ELR (cell line): ENCODE measurements at regions not wholly inside any gene's neighbourhood (a gene's known extent, or its start where the extent isn't known, plus 50 kb on each side); places are given as distances from the start of the nearest gene placed in this dataset.

Experiments used
- DNase-seq: peaks from one replicate; pipeline ENCODE4 v3.0.0-alpha.2; 2015; ENCODE audit warnings: low read depth

DNA sequence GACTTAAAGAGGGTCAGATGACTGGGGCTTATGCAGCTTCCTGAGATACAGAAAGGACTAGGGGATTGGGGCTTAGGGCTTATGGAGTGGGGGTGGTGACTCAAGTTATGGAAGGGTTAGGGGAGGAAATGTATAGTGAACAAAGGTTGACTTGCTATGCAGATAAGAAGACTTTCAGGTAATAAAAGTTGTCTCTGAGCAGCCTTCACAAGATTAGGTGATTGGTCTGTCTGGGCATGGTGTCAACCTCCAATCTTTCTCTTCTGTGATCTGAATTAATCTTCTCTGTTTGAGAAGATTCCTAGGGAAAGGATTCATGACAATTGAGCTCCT, 436.5 kb downstream of the SIPA1L2 start:
- no peak for DNase-seq

DNA sequence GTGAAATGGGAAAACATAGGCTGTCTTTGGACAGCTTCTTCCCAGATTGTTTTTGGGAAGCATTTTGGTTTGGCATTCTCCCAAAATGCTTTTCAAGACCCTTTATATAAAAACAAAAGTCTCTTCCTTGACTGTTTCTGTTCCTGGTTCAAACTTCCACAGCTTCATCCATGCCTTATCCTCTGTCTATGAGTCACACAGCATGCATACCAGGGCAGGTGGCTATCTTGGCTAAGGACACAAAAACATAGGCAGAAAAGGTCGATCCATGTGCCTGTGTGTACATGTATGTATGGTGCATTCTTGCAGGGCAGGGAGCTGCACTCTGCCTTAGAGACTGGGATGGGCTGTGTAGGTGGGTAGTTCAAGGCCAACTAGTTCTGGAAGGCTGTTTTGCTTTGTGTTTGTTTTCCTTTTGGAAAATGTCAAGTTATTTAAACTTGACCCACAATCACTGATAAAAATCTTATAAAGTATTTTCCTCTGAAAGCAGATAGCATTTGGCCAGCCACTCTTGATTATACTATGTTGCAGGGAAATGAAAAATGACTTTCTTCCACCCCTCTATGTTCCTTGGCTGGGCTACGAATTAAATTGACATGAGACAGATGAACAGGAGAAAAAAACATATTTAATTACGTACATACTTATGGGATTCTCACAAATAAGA, 437.0 kb downstream of the SIPA1L2 start:
- DNase-seq: no peak

DNA sequence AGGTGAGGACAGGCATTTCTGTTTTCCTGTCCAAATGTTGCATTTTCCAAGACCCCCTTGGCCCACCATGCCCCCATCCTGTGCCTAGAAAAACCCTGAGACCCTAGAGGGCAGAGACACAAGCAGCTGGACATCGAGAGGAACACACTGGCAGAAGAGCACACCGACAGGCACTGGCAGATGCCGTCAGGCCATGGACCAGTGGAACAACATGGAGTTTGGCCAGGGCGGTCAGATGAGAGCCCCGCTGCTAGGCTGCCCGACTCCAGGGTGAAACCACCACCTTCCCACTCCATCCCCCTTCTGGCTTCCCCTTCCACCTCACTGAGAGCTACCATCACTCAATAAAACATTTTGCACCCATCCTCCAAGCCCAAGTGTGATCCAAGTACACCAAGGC, 438.4 kb downstream of the SIPA1L2 start:
- DNase-seq: no peak

DNA sequence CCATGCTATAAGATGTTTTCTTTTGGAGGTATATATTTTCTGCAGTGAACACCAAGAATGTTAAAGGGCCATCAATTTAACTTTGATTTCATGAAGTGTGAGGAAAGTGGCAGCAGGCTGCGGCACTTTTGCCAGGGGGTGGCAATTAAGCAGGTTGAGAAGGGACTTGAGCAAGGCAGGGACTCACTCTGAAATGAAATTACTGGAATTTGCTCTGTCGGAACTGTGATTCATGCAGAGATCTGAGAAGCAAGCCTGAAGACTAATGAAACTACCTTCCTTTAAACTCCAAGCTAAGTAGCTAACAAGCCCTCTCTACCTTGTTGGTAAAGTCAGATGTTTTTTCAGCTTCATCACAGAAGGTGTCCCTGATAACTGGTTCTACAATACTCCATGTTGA, 441.6 kb downstream of the SIPA1L2 start:
- DNase-seq: no peak

DNA sequence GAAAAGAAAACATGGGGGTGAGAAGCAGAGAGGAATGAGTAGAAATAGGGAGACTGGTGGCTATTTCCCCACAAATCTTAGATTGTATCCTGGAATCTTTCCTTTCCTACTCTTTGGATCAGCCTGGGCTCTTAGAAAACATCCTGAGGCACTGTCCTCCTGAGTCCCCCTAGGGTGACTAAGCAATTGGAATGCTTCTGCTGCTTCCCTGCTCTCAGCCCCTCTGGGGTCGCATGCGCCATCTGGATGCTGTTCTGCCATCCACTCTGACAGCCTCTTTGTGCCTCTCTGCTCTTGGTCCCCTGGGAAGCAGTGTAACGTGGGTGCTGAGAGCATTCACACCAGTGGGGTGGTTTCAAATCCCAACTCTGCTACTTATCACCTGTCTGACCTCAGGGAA, 443.0 kb downstream of the SIPA1L2 start:
- DNase-seq: peak; percentile 38

DNA sequence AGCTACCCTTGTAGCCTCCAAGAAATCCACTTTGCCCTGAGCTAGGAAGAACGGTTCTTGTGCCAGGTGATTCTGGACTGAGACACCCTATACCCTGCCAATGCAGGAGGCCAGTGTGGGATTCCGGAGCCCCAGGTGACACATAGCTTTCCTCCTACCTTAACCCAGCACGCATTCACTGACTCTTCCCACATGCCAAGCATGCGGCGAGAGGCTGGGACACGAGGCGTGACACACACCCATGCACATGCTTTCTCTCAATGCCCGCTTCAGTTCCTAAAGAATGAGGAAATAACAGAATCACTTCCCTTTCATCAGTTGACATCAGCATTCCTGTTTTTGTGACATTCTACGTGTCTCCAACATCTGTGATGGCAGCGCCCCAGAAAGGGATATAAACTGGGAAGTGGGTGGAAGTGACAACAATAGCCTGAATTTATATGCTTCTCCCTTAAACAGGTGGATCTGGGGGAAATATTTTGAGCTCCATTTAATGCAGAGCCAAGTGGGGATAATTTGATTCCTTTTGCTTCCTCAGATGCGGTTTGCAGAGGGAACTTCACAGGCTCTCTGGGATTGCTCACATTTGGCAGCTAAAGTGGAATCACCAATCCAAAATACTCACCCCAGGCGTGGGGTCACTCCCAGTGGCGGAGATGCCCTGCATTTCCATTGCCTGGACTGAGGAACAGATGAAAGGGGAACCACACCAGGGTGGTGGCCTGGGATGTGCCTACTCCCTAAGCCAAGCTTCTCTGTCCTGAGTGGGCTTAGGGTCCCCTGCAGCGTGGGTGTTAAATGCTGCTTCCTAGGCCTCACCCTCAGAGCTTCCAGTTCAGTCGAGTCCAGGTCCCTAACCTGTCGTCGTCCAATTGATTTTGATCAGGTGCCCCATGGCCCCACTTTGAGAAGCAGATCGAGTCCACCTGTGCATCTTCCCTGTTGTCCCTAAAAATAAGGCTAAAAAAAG, 445.1 kb downstream of the SIPA1L2 start:
- DNase-seq: no peak

DNA sequence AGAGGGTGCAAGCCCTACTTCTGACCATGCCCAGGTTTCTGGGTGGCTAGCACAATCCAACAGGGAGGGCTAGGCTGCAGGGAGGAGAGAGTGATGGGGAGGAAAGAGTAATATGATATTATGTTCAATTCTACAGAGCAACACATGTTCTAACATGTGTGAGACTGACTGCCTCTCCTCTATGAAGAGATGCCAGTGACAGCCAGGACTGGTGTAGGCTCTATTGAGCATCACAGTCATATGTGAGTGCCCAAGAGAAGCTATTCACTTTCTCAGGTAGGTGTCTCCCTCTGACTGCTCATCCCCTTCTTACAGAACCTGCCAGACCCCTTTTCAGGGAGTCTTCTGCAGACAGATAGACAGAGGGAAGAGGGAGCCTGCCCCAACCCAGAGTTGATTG, 446.1 kb downstream of the SIPA1L2 start:
- DNase-seq: no peak

DNA sequence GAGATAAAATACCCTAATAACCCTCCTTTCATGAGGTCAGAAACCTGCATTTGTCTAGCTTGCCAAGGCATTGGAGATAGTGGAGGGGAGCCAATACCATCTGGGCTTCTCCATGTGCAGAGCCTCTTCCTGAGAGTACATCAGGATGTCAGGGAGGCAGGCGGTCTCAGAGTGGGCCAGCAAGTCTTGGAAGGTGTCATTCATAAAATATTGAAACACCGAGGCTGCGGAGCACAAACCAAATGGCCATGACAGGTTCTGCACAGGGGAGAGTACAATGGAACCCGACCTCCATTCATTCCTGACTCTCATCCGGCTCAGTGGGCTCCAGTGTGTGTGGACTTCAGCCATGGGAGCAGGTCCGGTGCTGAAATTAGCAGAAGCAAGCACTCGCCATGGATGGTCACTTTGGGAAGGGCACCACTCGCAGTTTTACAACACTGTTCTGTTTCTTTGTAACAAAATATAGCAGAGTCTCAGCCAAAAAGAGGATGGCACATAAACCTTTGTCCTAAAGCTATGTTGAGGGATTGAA, 446.6 kb downstream of the SIPA1L2 start:
- no peak for DNase-seq

DNA sequence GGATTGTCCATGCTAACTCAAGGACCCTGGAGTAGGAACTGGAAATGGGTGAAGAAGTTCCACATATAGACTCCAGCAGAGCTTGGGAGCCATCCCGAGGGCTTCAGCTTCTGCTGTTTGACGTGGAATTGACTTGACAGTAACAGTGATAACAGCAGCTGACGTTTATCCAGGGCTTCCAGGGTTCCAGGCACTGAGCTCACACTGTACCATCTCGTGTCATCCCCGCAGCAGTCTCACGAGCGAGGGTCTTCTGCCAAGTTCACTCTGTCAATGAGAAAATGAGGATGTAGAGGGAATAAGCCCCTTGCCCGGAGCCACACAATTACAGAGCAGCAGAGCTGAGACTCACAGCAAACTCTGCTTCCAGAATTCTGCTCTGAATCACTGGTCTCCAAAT, 447.7 kb downstream of the SIPA1L2 start:
- DNase-seq: no peak

DNA sequence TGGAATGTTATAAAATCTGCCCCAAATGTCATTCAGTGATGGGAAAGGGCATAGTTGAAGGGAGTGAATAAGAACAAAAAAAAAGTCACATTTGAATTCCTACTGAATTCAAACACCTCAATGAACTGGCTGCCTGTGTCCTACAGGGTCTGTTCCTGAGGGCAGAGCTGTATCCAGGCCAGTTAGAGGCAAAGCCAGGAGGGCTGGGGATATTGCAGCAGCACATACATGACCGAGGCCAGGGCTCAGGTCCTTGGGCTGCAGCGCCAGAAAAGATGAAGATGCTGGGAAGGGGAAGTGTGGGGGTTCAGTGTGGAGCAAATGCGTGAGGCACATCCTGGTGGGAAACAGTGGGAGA, 449.2 kb downstream of the SIPA1L2 start:
- DNase-seq: no peak

DNA sequence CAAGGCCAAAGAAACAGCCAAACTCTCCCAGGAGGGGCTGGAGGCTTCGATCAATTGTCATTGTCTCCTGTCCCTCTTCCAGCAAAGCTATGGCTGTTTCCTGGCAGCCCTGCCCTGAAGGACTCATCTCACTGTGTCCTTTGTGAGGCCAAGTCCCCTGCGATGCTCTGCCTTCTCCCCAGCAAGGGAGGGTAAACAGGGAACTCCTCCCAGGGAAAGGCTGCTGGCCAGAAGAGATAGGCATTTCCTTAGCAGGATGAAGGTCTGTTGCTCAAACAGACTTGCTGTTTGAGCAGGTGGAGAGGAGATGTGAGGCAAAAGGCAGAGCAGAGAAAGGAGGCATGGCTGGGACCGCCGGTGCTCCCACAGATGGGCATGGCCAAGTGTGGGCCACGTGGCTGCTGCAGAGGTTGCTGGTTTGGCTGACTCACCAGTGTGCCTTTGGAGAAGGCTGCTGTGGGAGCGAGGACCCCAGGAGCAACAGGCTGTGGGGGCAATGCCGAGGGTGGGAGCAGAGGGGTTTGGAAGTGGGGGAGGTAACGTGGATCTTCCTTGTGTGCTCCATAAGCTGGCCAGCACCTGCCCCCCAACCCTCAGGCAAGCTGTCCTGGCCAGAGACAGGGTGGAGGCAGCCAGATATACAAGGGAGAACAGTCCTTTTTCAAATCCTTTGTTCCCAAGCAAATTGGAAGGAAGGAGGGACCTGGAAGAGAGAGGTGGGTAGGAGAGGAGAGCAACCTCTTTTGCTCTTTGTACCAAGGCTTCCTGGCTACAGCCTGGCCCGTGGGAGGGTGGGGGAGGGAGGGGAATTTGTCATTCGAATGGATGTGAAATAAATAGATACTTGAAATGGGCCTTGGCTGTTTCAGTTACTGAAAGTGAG, 449.8 kb downstream of the SIPA1L2 start:
- no peak for DNase-seq

DNA sequence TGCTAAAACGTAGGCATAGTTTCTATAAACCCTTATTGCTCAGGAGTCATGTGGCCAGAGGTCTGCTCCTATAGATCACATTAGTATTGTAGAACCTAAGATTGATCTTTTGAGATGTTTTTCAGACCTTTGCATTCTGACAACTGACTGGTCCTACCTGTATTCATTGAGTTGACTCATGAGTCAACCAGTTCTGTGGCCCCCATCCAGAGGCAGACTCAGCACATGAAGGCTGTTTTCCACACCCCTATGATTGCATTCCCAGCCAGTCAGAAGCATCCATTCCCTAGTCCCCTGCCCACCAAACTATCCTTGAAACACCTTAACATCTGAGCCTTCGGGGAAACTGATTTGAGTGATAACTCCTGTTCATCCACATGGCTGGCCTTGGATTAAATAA, 451.7 kb downstream of the SIPA1L2 start:
- no peak for DNase-seq

DNA sequence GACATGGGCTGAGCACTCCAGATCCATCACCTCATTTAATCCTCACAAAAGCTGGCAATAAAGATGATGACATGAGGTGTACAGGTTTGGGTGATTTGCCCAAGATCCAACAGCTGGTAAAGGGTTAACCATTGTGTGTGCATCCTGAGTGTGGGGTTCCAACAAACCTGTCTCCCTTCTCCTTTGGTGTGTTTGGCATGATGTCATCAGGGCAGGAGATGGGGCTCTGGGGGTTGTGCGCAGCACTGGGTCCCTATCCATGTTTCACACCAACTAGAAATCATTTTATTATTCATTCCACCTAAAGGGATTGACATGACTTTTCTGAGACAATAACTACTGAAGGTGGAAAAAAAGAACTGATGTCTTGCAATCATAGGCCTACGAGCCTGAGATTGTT, 452.5 kb downstream of the SIPA1L2 start:
- DNase-seq: no peak

DNA sequence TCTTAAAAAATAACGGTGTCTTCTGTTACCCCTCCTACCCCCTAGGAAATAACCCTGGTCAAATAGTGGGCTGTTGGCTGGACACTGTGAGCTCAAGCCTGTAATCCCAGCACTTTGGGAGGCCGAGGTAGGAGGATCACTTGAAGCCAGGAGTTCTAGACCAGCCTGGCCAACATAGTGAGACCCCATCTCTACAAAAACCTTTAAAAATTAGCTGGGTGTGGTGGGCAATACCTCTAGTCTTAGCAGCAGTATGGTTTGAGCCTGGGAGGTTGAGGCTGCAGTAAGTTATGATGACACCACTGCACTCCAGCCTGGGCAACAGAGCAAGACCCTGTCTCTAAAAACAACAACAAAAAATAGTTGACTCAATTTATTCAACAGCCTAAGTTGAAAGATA, 453.7 kb downstream of the SIPA1L2 start:
- DNase-seq: no peak

DNA sequence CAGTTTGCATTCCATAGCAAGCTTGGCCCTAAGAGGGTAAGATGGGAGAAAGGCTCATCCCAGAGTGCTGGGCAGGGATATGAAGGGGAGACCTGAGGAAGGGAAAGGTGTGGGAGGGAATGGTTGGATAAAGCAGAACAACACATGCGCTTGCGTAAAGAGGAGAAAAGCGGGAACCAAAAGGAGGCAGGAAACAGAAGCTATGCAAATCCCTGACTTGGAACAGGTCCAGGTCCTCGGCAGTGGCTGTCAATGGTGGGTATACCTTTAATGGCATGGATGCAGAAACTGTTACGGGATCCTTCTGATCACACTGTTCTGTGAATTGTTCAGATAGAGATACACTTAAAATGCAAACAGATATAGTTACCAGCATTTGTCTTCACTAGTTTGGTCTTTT, 455.6 kb downstream of the SIPA1L2 start:
- DNase-seq: no peak

DNA sequence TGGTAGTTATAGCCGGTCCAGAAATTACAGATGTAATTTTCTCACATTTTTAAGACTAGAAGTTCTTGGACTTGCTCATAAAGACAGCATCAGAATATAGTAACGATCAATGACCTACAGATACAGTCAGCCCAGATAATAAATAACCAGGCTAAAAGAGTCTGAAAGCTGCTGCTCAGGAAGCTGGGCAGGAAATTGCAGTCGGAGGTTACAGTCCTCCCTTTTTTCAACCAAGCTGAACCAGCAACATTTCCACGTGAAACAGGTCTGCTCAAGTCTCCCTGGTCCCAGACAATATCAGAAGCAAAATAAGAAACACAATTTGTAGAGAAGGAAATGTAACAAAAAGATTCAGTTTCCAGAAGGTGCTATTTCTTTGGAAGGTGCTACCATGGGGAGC, 457.4 kb downstream of the SIPA1L2 start:
- DNase-seq: no peak

DNA sequence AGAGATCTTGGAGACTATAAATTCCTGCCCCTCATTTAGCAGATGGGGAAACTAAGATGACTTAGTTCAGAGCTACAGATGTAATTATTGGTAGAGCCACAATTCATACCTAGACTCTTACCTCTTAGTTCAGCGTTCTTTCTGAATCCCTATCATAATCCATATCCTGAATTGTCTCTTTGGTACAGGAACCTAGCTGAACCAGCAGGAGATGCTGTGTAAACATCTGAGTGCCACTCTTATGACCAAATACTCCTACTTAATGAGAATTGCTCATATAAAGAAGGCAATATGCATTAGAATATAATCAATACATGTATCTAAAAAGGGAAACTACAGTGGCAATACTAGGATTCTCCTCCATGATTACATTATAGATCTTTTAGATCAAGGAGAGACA, 459.0 kb downstream of the SIPA1L2 start:
- no peak for DNase-seq

DNA sequence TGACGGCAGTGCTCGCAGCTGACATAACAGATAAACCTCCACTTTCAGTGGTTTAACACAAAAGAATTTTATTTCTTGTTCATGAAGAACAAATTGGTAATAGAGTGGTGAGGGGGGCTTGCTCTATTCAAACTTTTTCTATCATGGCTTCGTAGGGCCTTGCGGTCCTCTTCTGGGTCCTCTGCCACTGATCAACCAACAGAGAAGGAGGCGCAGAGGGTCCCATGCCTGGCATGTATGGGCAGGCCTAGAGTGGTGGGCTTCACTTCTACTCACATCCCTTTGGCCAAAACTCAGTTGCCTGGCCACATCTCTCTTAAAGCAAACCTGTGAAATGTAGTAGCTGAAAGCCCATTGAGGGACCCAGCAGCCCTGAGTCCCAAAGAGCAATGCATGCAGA, 460.5 kb downstream of the SIPA1L2 start:
- DNase-seq: no peak

DNA sequence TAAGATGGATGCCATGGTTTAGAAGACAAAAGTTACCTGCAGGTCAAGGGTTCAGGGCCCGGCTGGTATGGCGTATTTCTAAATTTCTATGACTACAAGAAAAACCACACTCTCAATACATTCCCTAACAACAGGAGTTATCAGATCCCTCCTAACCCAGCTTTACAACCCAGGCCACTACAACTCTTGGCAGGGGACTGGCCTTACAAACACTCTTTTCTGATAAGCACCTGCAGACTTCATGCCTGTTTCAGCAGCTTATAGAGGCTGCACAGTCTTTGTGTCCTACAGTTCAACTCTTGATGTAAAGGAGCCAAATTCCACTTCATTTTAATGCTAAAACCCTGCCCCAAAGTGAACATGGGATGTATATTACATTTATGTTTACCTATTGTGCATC, 461.4 kb downstream of the SIPA1L2 start:
- no peak for DNase-seq

DNA sequence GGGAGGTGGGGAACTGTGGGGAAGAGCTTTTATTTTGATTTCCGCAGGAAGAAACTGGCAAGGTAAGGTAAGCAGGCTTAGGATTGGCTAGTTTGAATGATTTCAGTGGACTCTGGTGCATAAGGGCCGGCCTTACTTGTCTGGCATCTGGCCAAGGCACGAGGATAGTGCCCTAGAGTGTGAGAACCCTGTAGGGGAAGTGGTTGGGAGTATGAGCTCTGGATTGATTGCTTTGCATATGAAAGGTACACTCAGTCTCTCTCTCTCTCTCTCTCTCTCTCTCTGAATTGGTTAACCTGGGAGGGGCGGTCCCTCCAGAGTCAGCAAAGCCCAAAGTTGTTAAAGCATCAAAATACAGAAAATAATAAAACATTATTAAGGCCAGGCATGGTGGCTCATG, 463.0 kb downstream of the SIPA1L2 start:
- no peak for DNase-seq

DNA sequence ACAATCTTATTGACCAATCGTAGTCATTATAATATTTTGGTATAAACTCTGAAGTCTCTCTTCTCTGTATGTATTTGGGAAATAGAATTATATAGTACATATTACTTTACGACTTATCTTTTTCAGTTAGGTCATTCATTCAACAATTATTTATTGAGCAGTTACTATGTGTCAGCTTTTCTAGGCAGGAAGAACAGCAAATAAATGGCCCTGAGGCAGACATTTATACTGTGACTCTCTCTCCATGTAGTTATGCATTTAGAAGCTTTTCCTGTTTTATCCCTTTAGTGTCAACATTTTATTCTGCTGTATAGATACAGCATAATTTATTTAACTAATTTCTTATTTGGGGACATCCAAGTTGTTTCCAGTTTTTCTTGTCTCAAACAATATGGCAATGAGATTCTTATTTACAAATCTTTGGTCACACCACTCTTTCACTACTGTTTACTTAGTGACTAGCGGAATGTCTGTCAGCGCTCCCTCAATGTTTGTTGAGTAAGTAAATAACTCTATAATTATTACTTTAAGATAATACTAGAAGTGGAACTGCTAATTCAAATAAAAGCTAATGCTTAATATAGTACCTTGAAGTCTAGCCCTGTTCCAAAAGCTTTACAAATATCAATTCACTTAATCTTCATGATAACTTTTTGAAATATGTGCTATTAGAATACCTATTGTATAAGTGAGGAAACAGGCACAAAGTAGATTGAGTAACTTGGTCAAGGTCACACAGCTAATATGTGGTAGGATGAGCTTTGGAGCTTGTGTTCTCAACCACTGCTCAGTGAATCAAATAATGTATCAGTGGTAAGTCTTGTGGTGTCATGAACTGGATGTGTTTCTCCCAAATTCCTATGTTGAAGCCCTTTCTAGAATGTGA, 465.6 kb downstream of the SIPA1L2 start:
- no peak for DNase-seq

DNA sequence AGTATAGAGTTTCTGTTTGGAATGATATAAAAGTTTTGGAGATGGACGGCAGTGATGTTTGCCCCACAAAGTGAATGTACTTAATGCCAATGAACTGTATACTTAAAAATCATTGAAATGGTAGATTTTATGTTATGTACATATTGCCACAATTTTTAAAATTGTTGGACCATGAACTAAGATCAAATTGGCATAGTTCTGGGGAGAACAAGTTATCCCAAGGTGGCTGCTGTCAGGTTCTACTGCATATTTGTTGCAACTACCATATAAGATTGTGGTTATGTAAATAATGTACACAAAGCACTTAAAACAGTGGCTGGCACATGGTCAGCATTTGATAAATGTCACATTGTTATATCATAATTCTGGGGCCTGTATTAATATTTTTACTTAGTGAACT, 466.4 kb downstream of the SIPA1L2 start:
- no peak for DNase-seq
